ENCODE measurements at regions not wholly inside any gene's neighbourhood (a gene's known extent, or its start where the extent isn't known, plus 50 kb on each side); places are given as distances from the start of the nearest gene placed in this dataset.

DNA sequence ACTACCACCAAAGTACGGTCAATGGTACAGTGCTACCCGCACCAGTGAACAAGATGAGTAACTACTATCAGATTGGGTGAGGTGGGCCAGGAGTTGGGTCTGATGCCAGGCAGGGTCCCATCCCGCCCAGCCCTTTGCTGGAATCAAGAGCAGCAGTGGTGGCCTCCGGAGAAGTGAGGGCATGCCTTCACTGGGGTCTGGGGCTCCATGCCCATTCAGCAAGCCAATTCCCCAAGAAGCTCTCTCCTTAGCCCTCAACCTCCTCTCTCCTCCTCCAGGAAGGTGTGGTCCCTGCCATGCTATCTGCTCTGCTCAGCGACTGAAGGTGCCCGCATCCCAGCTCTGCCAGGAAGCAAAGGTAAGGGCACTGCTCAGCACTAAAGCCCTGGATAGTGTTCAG lies 62.7 kb upstream of the CPLX2 start:
- TF ChIP-seq, protein P1, sequence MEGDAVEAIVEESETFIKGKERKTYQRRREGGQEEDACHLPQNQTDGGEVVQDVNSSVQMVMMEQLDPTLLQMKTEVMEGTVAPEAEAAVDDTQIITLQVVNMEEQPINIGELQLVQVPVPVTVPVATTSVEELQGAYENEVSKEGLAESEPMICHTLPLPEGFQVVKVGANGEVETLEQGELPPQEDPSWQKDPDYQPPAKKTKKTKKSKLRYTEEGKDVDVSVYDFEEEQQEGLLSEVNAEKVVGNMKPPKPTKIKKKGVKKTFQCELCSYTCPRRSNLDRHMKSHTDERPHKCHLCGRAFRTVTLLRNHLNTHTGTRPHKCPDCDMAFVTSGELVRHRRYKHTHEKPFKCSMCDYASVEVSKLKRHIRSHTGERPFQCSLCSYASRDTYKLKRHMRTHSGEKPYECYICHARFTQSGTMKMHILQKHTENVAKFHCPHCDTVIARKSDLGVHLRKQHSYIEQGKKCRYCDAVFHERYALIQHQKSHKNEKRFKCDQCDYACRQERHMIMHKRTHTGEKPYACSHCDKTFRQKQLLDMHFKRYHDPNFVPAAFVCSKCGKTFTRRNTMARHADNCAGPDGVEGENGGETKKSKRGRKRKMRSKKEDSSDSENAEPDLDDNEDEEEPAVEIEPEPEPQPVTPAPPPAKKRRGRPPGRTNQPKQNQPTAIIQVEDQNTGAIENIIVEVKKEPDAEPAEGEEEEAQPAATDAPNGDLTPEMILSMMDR (IDR thresholded peaks at IDR 0.05), result no peak
- Mint-ChIP-seq H3K27me3 (ENCODE audit: low read depth, poor library complexity) (peaks cover 20% of the 10 kb centered on the region), H3K4me3 (no peak overlapping the region), H3K36me3 (ENCODE audit: low read depth) (no peaks in the 10 kb centered on the region), H3K27ac (no peak overlapping the region), H3K4me1 (peaks cover 12% of the 10 kb centered on the region), H3K9me3 (no peaks in the 10 kb centered on the region)
- DNase-seq, result no peak

DNA sequence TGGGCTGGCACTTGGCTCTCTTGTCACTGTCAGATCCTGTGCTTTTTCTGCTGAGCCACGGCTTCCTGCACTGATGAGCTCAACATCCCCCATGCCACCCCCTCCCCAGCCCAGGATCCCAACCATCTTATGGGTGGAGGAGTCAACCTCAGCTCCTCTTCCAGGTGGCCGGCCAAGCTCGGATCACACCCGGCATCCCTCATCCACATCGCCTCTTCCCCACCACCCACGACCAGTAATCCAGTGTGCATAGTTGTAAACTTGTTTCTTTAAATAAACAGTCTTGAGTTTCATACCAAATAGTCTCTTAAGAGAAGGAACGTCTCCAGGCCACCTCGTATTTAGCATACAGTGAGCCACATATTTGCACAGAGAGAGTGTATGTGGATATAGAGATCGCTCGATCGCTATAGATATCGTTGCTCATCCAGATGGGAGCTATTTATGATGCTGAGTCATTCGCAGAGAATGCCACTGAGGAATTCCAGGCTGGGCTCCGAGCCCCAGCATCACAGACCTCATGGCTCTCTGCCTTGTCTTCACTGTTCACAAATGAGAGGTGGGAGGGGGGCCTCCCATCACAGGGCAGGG lies 61.8 kb upstream of the CPLX2 start:
- H3K9me3 Mint-ChIP-seq, result no peaks in the 10 kb centered on the region
- DNase-seq, result no peak
- no peaks in the 10 kb centered on the region for H3K36me3 Mint-ChIP-seq (ENCODE audit: low read depth)
- H3K27ac Mint-ChIP-seq, result no peak overlapping the region
- H3K4me3 Mint-ChIP-seq, result peak overlapping the region; percentile 1
- peaks cover 17% of the 10 kb centered on the region for H3K27me3 Mint-ChIP-seq (ENCODE audit: low read depth, poor library complexity)
- peaks cover 17% of the 10 kb centered on the region for H3K4me1 Mint-ChIP-seq
- TF ChIP-seq, protein P1 (IDR thresholded peaks at IDR 0.05), result no peak

DNA sequence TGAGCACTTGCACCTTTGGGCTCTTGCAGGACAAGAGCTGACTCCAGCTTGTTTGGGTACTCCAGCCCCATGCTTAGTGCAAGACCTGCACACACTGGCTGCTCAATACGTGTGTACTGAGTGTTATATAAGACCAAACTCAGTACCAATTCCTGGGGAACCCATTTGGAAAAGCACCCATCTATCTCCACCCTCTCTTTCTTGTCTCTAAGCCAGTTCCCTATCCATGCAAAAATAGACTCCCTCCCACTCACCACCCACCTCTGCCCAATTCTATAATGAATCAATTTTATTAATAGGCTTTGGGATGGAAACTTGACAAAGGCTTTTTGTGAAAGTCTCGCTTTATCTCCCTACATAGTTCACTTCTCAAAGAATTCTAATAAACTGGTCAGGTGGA lies 60.9 kb upstream of the CPLX2 start:
- no peaks in the 10 kb centered on the region for H3K9me3 Mint-ChIP-seq
- H3K27ac Mint-ChIP-seq, result no peak overlapping the region
- H3K27me3 Mint-ChIP-seq (ENCODE audit: low read depth, poor library complexity), result peaks cover 12% of the 10 kb centered on the region
- no peak for DNase-seq
- TF ChIP-seq, protein P1 (IDR thresholded peaks at IDR 0.05), result no peak
- no peak overlapping the region for H3K4me3 Mint-ChIP-seq
- no peaks in the 10 kb centered on the region for H3K36me3 Mint-ChIP-seq (ENCODE audit: low read depth)
- H3K4me1 Mint-ChIP-seq, result peaks cover 17% of the 10 kb centered on the region

DNA sequence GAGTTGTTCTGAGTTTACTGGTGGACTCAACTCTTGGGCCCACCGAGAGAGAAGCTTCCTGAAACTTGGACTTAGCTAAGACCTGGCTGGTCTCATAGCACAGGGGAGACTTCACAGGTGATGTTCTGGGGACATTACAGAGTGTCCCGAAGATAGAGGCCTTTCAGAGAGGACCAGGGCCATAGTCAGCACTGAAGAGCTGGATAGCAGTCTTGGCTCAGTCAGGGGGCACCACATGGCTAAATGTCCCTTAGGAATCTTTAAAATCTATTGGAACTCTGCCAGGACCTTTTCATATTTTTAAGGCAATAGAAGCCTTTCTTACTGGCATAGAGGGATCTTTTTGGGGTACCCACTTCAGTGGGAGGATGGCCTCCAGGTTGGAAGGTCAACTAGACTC lies 59.8 kb upstream of the CPLX2 start:
- TF ChIP-seq, protein P1 (IDR thresholded peaks at IDR 0.05), result no peak
- H3K27me3 Mint-ChIP-seq (ENCODE audit: low read depth, poor library complexity), result peaks cover 12% of the 10 kb centered on the region
- no peak for DNase-seq
- H3K9me3 Mint-ChIP-seq, result no peaks in the 10 kb centered on the region
- H3K36me3 Mint-ChIP-seq (ENCODE audit: low read depth), result no peaks in the 10 kb centered on the region
- H3K4me1 Mint-ChIP-seq, result peaks cover 26% of the 10 kb centered on the region
- no peak overlapping the region for H3K4me3 Mint-ChIP-seq
- H3K27ac Mint-ChIP-seq, result no peak overlapping the region

DNA sequence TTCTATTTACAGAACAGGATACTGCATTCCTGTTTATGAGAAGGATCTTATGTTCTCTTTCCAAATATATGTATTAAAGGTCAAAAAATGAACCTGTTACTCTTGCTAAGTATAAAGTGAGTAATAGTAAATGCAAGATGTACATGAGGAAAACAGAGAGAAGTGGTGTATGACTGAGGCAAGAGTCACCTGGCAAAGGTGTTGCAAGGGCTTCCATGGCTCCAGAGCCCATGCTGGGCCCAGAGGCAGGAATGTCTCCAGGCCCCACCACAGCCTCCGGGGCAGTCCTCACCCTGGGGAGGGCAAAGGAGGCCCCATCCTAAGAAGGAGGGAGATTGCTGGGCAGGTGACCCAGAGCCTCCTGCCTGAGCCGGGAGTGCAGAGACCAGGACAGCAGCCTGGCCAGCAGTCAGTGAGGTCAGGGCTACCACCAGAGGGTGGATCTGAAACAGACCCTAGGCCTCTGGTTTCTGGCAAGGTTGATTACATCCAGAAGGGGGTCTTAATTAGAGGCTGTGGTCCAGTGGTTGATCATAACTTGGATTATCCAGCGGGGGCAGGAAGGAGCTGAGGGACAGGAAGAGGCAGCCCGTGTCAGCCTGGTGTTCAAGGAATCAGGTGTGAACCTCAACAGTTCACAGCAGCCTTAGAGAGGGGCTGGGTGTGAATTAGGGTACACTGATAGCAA lies 57.3 kb upstream of the CPLX2 start:
- Mint-ChIP-seq H3K36me3 (ENCODE audit: low read depth) (no peaks in the 10 kb centered on the region), H3K27ac (no peak overlapping the region), H3K4me1 (peaks cover 36% of the 10 kb centered on the region)

More for the DNA sequence above, 57.3 kb upstream of the CPLX2 start:
- Mint-ChIP-seq H3K9me3 (no peaks in the 10 kb centered on the region), H3K27me3 (ENCODE audit: low read depth, poor library complexity) (peaks cover 15% of the 10 kb centered on the region), H3K4me3 (no peak overlapping the region)
- DNase-seq, result no peak
- TF ChIP-seq, protein P1 (IDR thresholded peaks at IDR 0.05), result no peak
